GM18909 (cell line): ENCODE measurements at regions not wholly inside any gene's neighbourhood (a gene's known extent, or its start where the extent isn't known, plus 50 kb on each side); places are given as distances from the start of the nearest gene placed in this dataset.

ENCODE experiments used
- ATAC-seq: cut with Tn5 transposase; IDR thresholded peaks from one replicate; pipeline ENCODE4 v1.9.1; 2021; ENCODE audit warnings: mild to moderate bottlenecking; ENCODE audit not compliant: unreplicated experiment, poor library complexity

DNA sequence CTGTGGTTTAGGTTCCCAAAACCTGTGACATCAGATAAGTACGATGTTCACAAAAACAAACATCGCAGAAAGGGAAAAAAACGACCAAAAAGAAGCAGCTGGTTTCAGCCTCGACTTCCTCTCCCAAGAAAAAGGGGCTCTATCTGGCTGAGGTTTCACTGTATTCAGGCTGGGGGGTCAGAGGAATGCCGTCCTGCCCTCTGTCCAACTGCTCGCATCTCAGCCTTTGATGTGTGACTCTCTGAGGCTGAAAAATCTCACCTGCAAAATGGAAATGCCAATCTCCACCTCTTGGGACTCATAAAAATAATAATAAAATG, 123.6 kb upstream of the PTPN1 start:
- ATAC-seq: no peak

DNA sequence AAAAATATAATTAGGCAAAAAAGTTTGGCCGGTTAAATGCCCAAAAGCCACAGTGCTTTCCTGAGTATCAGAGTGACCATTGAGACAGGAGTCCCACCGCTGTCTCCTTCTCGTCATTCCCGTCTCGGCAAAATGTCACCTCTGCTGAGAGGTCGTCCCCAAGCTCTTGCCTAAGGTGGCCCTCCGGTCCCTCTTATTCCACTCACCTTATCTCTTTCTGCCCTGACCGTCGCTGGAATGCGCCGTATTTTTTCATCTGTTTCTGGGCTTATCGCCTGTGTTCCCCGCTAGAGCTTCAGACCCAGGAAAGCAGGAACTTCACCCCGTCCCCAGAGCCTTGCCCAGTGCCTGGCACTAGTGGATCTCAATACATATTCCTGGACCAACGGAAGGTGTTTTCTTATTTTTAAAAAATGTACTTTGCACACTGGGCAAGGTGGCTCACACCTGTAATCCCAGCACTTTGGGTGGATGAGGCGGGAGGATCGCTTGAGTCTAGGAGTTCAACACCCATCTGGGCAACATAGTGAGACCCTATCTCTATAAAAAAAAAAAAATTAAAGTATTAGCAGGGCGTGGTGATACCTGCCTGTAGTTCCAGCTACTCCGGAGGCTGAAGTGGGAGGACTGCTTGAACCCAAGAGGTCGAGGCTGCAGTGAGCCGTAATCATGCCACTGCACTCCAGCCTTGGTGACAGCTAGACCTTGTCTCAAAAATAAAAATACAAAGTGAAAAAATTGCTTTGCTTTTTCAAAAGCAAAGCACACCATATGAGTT, 122.8 kb upstream of the PTPN1 start:
- ATAC-seq: no peak

DNA sequence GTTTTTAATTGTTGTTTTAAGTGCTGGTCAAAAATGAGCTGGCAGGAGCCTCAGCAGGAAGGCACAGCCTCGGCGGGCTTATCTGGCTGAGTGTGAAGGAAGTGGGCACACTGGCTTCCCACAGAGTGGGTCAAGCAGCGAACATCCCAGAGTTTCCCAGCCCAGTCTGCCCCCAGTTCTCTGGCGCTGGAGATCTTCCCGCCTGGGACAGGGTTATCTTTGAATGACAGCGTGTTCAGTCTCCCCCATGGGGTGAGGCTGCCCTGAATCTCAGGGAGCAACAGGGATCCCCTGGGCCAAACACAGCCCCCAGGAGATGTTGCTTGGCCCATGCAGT, 122.2 kb upstream of the PTPN1 start:
- no peak for ATAC-seq

DNA sequence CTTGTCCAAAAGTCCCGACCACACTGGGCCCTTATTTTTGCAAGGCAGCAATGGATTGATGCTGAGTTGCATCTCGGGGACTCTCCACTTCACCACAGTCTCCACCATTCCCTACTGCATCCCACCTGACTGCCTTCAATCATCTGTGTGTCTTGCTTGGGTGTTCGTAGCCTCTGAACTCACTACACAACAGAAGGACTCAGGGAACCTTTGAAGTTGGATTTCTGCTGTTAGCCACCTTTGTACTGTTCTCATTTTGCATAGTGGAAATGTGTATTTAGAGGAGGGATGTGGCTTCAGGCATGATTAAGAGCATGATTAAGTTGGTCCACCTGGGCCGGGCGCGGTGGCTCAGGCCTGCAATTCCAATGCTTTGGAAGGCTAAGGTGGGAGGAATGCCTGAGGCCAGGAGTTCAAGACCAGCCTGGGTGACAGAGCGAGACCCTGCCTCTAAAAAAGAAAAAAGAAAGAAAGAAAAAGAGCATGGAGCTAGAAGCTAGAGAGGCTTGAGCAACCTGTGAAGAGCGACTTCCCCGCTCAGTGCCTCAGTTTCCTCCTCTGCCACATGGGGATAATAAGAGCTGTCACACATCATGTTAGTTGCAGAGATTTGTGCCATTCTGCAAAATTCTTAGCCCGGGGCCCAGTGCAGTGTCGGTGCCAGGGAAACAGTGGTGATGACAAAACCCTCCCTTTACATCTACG, 121.3 kb upstream of the PTPN1 start:
- ATAC-seq: no peak

DNA sequence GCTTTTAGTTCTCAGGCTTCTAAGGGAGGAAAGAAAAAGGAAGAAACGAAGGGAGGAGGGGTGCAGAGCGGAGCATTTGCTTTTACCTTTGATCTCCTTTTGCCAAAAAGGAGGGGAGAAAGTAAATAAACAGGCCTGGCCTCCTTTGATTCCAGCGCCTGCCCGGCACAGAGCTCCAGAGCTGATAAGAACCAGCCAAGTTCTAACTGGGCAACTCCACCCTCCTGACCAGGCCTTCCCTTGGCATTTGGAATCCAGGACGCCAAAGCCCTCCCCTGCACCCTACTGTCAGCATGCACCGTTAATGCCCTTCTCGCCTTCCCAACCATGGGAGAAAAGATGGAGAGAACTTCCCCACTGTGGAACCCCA, 120.8 kb upstream of the PTPN1 start:
- ATAC-seq: no peak

DNA sequence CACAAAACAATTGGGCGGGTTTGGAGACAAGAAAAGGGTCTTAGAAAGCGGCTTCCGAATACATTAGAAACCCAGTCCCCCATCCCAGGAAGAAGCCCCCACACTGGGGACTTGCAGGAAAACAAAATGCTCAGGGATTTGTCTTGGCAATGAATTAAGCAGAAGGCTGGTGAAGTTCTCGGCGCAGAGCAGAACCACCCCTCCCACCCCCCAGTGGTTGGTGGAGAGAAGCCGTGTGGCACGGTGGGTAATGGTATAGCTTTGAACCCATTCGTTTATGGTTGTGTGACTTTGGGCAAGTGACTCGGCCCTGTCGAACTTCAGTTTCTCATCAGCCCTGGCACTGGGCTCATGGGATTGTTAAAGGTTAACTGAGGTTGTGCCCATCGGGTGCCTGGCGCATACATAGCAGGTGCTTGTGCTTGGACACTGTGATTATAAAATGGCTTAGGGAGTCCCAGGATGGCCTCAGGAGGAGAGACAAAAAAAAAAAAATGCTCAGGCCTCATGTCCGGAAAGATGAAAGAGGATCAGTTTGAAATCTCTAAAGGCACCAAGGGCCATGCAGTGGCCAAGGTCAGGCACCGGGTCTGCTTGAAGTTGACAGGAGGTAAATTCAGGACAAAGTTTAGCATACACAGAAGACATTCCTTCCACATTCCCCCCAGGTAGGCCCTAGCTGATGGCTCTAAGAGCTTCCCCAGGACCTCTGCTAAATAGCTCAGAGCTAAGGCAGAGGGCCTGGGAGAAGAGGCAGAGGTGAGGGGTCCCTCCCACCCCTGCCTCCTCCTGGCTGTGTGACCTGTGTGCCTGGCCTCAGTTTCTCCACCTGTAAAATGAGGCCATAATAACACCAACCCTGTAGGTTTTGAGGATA, 120.1 kb upstream of the PTPN1 start:
- no peak for ATAC-seq

DNA sequence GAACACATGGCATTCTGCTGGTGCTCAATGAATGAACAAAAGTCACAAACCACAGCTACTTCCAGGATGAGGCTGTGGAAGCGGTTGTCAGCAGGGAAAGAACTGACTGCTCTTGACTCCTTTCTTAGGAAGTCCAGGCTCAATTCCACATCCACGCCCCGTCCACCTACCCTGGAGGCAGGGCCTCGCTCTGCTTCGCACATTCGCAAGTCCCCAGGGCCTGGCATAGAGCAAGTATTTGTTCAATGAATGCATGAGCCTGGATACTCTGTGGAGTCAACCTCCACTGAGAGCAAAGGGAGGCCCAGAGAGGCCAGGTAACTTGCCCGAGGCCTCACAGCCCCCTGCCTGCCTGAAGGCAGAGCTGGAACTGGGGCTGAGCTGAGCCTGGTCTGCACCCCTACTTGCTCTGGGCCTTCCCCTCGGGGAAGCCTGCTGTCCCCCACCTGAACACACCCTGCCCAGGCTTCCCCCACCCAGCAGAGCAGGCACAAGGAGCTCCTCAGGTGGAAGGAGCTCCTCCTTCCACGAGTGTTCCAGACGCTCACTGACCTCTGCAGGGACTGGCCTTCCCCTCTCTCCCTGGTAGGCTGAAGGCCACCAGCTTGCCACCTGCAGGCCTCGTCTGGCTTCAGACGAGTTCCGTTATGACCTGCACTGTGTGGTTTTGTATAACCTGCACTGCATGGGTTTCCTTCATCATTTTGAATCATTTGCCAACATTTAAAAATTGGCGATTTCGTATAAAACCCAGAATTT, 119.3 kb upstream of the PTPN1 start:
- ATAC-seq: no peak

DNA sequence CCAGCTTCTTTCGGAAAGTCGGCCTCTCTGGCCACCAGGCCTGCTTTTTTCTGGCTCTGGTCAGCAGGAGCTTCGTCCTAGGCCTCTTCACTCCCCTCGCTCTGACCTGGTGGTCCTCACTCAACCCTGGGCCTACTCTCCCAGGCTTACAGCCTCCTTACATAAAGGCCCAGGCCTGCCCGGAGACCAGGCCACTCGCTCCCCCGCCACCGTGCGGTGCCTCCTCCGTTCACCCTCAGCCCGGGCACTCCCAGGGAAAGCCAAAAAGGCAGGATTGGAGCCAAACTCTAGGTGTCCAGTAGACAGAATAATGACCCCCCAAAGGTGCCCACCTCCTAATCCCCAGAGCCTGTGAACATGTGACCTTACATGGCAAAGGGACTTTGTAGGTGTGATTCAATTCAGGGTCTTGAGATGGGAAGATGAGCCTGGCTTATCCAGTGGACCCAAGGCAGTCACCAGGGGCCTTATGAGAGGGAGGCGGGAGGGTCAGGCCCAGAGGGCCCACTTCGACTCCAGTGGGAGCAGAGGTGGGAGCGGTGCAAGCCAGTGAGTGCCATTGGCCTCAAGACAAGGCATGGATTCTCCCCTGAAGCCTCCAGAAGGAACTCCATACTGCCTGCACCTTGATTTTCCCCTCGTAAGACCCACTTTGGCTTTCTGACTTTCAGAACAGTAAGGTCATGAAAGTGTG, 118.6 kb upstream of the PTPN1 start:
- ATAC-seq: no peak

DNA sequence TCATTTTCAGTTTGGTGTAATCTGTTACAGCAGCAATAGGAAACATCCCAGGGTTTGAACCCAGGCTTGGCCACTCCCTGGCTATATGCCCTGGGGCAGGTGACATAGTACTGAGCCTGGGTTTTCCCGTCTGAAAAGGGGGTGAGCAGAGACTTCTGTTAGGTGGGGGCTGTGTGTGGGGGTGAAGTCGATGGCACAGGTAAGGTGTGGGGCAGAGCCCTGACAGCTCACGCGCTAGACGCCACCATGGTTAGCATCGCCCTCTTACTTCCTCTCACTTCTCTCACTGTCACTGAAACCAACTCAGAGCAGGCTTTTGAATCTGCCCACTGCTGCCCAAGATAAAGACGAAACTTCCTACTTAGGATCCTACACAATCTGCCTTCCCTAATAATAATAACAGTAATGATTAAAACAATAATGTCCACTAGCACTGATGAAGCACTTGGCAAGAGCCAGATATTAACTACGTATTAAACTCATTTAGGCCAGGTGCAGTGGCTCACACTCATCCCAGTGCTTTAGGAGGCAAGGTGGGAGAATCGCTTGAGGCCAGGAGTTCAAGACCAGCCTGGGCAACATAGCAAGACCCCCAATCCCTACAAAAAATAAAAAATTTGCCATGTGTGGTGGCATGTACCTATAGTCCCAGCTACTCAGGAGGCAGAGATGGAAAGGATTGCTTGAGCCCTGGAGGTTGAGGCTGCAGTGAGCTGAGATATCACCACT, 117.9 kb upstream of the PTPN1 start:
- ATAC-seq: no peak

DNA sequence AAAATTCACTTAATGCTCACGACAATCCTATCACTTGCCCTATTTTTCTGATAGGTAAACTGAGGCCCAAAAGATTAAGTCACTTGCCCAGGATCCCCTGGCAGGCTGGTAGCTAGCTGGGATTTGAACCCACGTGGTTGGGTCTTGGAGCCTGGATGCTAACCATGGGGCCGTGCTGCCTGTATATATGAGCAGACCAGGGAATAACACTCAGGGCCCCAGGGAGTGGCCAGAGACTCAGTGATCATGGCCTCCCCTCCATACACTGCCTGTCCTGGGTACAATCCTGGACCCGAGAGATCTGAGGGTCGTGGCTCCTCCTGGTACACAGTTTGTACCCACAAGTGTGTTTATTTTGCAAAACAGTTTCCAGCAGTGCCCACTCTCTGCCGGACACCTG, 116.9 kb upstream of the PTPN1 start:
- no peak for ATAC-seq

DNA sequence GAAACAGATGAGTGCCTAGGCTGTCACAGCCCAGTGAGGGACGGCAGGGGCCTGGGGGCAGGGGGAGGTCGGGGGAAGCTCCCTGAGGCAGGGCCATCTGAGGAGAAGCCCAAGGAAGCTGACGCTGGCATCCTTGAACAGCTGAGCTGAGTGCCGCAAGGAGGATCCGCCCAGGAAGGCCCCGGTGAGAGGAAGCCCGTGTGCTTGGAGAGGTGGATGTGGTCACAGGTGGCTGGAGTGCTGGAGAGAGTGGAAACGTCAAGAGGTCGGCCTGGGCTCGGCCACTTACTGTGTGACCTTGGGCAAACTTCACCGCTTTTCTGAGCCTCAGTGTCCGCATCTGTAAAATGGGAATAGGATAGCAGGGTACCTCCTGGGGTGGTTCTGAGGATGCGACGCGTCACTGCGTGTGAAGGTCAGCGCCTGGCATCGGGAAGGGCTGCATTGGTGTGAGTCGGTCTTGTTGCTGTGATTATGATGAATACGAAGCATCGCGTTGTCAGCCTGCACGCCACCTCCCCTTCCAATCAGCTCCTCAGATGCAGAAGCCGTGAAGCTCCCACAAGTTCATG, 116.1 kb upstream of the PTPN1 start:
- no peak for ATAC-seq

DNA sequence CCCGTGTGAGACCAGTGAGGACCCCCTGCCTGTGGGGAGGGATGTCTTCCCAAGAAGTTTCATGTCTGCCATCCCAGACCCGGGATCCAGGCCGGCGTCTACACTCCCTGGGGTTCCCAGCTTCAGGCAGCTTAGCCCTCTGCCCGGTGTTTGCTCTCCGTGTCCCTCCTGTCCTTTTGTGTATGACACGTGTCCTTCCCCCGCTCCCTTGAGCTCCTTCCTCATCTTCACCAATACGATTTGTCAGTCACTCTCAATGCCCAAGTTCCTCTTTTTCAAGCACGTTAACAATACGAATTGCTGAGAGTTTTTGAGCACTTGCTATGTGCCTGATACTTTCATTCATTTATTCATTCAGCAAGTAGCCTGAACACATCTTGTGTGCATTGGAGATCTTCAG, 115.6 kb upstream of the PTPN1 start:
- ATAC-seq: no peak

DNA sequence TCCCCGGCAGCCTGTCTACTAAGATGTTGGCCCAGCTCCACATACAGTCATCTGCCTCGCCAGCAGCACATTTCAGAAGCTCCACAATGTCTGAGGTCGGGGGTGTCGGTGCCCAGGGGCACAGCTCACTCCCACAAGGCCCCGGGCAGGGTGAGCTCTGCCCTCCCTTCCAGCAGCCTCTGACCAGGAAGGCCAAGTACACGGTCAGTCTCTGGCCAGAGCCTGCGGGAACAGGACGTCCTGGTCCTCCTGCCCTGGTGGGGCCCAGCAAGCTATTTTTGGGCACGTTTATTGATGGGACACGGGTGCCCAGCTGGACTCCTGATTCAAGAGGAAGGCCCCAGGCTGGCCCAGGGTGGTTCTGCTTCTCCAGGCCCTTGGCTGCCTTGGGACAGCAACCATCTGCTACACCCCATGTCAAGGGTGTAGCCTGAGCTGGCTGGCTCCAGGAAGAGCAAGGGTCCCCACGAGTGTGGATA, 114.9 kb upstream of the PTPN1 start:
- ATAC-seq: no peak

DNA sequence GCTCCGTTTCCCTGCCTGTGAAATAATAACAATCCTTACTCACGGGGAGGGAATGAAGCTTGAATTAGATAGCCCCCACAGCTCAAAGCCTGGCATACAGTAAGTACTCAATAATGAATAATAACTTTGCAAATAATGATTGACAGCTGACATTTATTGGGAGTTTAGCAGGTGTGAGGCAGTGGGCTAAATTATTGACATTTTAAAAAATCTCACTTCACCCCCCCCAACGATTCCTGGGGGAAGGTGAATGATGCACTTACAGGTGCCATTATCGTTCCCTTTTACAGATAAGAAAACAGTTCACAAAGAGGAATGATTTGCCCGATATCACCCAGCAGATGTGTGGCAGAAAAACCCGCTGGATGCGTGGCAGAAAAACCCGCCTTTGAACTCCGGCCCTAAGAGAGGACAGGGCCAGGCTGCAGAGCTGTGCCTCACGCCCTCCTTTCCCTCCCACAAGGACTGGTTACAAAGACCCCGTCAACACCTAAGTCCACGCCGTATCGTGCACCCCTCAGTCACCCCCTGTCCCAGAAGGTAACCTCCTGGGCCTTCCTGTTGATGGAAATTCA, 114.2 kb upstream of the PTPN1 start:
- ATAC-seq: no peak

DNA sequence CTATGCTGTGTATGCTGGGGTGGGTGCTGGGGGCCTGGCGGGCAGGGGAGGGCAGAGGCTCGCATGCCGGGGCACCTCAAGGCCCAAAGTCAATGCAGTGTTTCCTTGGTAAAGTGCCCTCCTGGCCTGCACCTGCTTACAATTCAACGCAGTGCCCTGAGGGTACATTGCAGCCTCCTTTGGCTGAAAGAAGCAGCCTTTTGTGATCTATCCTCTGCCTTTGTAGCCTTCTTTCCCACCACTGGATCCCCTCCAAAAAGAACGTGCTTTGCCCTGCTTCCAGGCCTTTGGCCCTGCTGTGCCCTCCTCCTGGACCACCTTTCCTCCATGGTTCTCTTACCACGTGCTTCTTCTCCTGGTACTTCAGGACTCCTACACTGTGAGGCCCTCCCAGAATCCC, 113.6 kb upstream of the PTPN1 start:
- ATAC-seq: no peak

DNA sequence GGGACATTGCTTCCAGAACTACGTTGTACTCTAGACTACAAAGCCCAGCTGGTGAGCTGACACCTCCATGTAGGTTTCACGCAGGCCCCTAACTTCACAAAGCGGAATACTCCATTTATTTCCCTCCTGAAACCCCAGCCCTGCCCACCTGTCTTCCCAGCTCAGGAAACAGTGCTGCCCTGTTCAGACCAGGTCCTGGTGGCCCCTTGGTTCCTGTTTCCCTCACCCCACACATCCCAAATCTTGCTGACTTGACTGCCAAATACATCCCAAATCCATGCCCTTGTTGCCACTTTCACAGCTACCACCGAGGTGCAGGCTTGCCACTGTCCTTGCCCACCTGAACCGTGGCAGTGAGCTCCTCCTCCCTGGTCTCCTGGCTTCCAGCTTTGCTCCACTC, 113.1 kb upstream of the PTPN1 start:
- ATAC-seq: no peak

DNA sequence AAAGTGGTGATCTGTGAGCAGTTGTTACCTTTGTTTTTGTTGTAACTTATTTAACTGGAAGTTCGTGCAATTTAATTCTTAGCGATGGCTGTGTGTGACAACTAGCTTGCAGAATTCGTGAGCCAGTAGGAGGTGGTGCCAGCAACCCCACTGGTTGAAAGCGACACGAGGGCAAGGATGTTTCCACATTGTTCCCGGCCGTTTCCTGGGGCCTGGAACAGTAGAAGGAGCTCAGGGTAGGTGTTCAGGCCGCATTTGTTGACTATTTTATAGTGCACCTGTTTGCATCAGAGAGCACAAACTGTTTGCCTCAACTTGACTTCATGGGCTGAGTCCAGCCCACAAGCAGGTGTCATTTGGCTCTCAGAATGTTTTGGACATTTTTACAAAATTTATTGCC, 112.1 kb upstream of the PTPN1 start:
- no peak for ATAC-seq

DNA sequence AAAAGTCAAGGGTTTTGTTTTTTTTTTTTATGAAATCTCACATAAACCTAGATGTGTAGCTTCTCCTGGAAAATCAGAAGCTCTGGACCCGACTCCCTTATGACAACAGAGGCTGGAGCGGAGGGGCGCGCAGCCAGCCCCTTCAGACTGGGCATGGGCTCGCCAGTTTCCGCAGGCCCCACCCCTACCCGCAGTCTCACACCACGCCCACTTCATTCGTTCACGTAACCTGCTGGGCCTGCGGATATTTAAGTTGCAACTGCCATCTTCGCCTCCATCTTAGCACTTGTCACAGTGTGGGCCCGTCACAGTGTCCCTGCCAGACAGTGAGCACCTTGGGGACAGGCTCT, 111.7 kb upstream of the PTPN1 start:
- no peak for ATAC-seq
